Breast epithelium (tissue), 4 donors: ENCODE measurements at regions not wholly inside any gene's neighbourhood (a gene's known extent, or its start where the extent isn't known, plus 50 kb on each side); places are given as distances from the start of the nearest gene placed in this dataset.

Experiments
- DNase-seq, 2 donors: peaks; one replicate each; pipeline ENCODE4 v3.0.0-alpha.2; 2019; ENCODE audit warnings: low spot score in 2 of 2
- H3K27ac ChIP-seq, 2 donors: fragments of 200-600 bp; sonication (generic) in 1 of 2; one replicate each; pipeline ENCODE4 v1.5.1; 2016 to 2019; ENCODE audit warnings: mild to moderate bottlenecking in 1 of 2
- H3K27me3 ChIP-seq, 2 donors: fragments of 200-600 bp; sonication (generic) in 1 of 2; one replicate each; pipeline versions ENCODE4 v1.5.1 to v1.6.0; 2017 to 2019; ENCODE audit warnings: control low read depth in 1 of 2, mild to moderate bottlenecking in 1 of 2
- H3K36me3 ChIP-seq: fragments of 200-600 bp; one replicate; pipeline ENCODE4 v1.5.1; 2019
- H3K4me1 ChIP-seq, 2 donors: fragments of 200-600 bp; sonication (generic); one replicate each; pipeline ENCODE4 v1.5.1; 2016 to 2019; ENCODE audit warnings: control low read depth in 1 of 2
- H3K4me3 ChIP-seq, 3 donors: fragments of 200-600 bp; sonication (generic); 1 replicate in 2 of 3; 2 replicates in 1 of 3; pipeline ENCODE4 v1.5.1; 2016 to 2019; ENCODE audit warnings: mild to moderate bottlenecking in 3 of 3, moderate library complexity in 2 of 3
- H3K9me3 ChIP-seq, 2 donors: fragments of 200-600 bp; sonication (generic) in 1 of 2; one replicate each; pipeline ENCODE4 v1.5.1; 2016 to 2019; ENCODE audit warnings: control low read depth in 1 of 2
- CTCF ChIP-seq, 3 donors: fragments of 450-650 bp; IDR thresholded peaks; one replicate each; pipeline ENCODE4 v1.5.1; 2016 to 2017; ENCODE audit warnings: antibody characterized with exemption in 3 of 3, mild to moderate bottlenecking in 3 of 3, moderate library complexity in 3 of 3
- POLR2A ChIP-seq: fragments of 450-650 bp; IDR thresholded peaks from one replicate; pipeline ENCODE4 v1.6.1; 2016; ENCODE audit warnings: antibody characterized with exemption, mild to moderate bottlenecking, moderate library complexity
- POLR2AphosphoS5 ChIP-seq, 3 donors: sonication (generic); formaldehyde crosslinking; IDR thresholded peaks; one replicate each; pipeline ENCODE4 v1.6.1; 2017; ENCODE audit warnings: antibody characterized with exemption in 3 of 3
- intact Hi-C: fragments of 100-400 bp; cut with DNase I; formaldehyde crosslinking; loops from one replicate; pipeline ENCODE4 v1.15.1; 2023; ENCODE audit warnings: low total_unique reads

GRCh38 chr13:78194904-78195639 lies 276.4 kb upstream of the EDNRB start:
- H3K9me3 ChIP-seq = no peaks in the 10 kb centered on the region
- no peak for DNase-seq
- intact Hi-C loops = loop anchor here (5.0 kb wide), 1 partner anchor 897 kb away; no protein-coding TSS in a partner anchor
- H3K27me3 ChIP-seq = peaks cover 0 to 3% of the 10 kb centered on the region in 2 donors
- no peak overlapping the region for H3K27ac ChIP-seq
- TF ChIP-seq POLR2AphosphoS5 (IDR thresholded peaks at IDR 0.05) (no peak), CTCF (IDR thresholded peaks at IDR 0.05) (no peak), POLR2A (no peak)
- H3K4me3 ChIP-seq = no peak overlapping the region
- no peaks in the 10 kb centered on the region for H3K36me3 ChIP-seq
- no peaks in the 10 kb centered on the region for H3K4me1 ChIP-seq

GRCh38 chr13:78193846-78194245 lies 275.2 kb upstream of the EDNRB start:
- Histone ChIP-seq H3K4me3 (no peak overlapping the region), H3K4me1 (no peaks in the 10 kb centered on the region), H3K9me3 (no peaks in the 10 kb centered on the region), H3K36me3 (no peaks in the 10 kb centered on the region), H3K27me3 (peaks cover 0 to 3% of the 10 kb centered on the region in 2 donors), H3K27ac (no peak overlapping the region)
- no peak for DNase-seq
- intact Hi-C loops = no loop called here
- TF ChIP-seq POLR2AphosphoS5 (IDR thresholded peaks at IDR 0.05) (no peak), CTCF (IDR thresholded peaks at IDR 0.05) (no peak), POLR2A (no peak)

GRCh38 chr13:78192716-78193115 lies 274.1 kb upstream of the EDNRB start:
- Histone ChIP-seq H3K4me3 (no peak overlapping the region), H3K4me1 (no peaks in the 10 kb centered on the region), H3K9me3 (no peaks in the 10 kb centered on the region), H3K27ac (no peak overlapping the region), H3K36me3 (no peaks in the 10 kb centered on the region), H3K27me3 (peaks cover 0 to 3% of the 10 kb centered on the region in 2 donors)
- intact Hi-C loops = no loop called here
- DNase-seq = no peak
- TF ChIP-seq CTCF (IDR thresholded peaks at IDR 0.05) = no peak
- no peak for TF ChIP-seq POLR2A
- TF ChIP-seq POLR2AphosphoS5 (IDR thresholded peaks at IDR 0.05) = no peak

GRCh38 chr13:78190296-78190695 lies 271.7 kb upstream of the EDNRB start:
- DNase-seq = no peak
- Histone ChIP-seq H3K4me1 (no peaks in the 10 kb centered on the region), H3K36me3 (no peaks in the 10 kb centered on the region), H3K27me3 (peaks cover 0 to 3% of the 10 kb centered on the region in 2 donors), H3K27ac (no peak overlapping the region), H3K4me3 (no peak overlapping the region), H3K9me3 (no peaks in the 10 kb centered on the region)
- intact Hi-C loops = no loop called here
- TF ChIP-seq POLR2A (no peak), POLR2AphosphoS5 (IDR thresholded peaks at IDR 0.05) (no peak), CTCF (IDR thresholded peaks at IDR 0.05) (no peak)

- TF ChIP-seq POLR2AphosphoS5 (IDR thresholded peaks at IDR 0.05) (no peak), POLR2A (no peak), CTCF (IDR thresholded peaks at IDR 0.05) (no peak)
- intact Hi-C loops = no loop called here
- Histone ChIP-seq H3K4me3 (no peak overlapping the region), H3K36me3 (no peaks in the 10 kb centered on the region), H3K27ac (no peak overlapping the region), H3K9me3 (peaks cover 0 to 10% of the 10 kb centered on the region in 2 donors), H3K27me3 (no peaks in the 10 kb centered on the region), H3K4me1 (no peaks in the 10 kb centered on the region)
- no peak for DNase-seq
These were observed 269.1 kb upstream of the EDNRB start for GRCh38 chr13:78187781-78188180.
